Neural cell (in vitro differentiated cells): ENCODE measurements at regions not wholly inside any gene's neighbourhood (a gene's known extent, or its start where the extent isn't known, plus 50 kb on each side); places are given as distances from the start of the nearest gene placed in this dataset.

ENCODE experiments used
- H2AFZ ChIP-seq: fragments of 200-600, 300-800 bp; sonication (generic), shearing (Covaris generic); 2 replicates; pipeline ENCODE4 v1.6.0; 2014; ENCODE audit warnings: low read depth, mild to moderate bottlenecking, antibody characterized with exemption, low read length, moderate library complexity
- H3F3A ChIP-seq: fragments of 200-600 bp; shearing (Covaris generic); 2 replicates; pipeline ENCODE4 v1.6.1; 2016; ENCODE audit warnings: mild to moderate bottlenecking, moderate library complexity, mixed read lengths, antibody characterized with exemption, low read length; ENCODE audit not compliant: insufficient read depth, poor library complexity, severe bottlenecking
- H3K27ac ChIP-seq: fragments of 200-600, 300-800 bp; sonication (generic), shearing (Covaris generic); 2 replicates; pipeline ENCODE4 v1.5.1; 2014; ENCODE audit warnings: mild to moderate bottlenecking, low read length, moderate library complexity
- H3K27me3 ChIP-seq: fragments of 300-800, 200-600 bp; sonication (generic), shearing (Covaris generic); 2 replicates; pipeline ENCODE4 v1.6.0; 2014; ENCODE audit warnings: mild to moderate bottlenecking, low read depth, low read length, moderate library complexity; ENCODE audit not compliant: insufficient read depth
- H3K36me3 ChIP-seq: fragments of 300-800, 200-600 bp; sonication (generic), shearing (Covaris generic); 2 replicates; pipeline ENCODE4 v1.5.1; 2014; ENCODE audit warnings: mild to moderate bottlenecking, antibody characterized with exemption, low read length, moderate library complexity; ENCODE audit not compliant: insufficient read depth
- H3K4me2 ChIP-seq: fragments of 300-800, 200-600 bp; sonication (generic), shearing (Covaris generic); 2 replicates; pipeline ENCODE4 v1.6.0; 2014; ENCODE audit warnings: mild to moderate bottlenecking, low read length
- H3K4me3 ChIP-seq: fragments of 300-800, 200-600 bp; sonication (generic), shearing (Covaris generic); 2 replicates; pipeline ENCODE4 v1.5.1; 2014; ENCODE audit warnings: mild to moderate bottlenecking, low read length, moderate library complexity
- H3K79me2 ChIP-seq: fragments of 200-600 bp; shearing (Covaris generic); replicated peaks from 2 replicates; pipeline ENCODE4 v1.6.0; 2014; ENCODE audit warnings: mild to moderate bottlenecking, low read length, moderate library complexity; ENCODE audit not compliant: insufficient read depth
- H3K9ac ChIP-seq: fragments of 300-800, 200-600 bp; sonication (generic), shearing (Covaris generic); 2 replicates; pipeline ENCODE4 v1.6.1; 2016; ENCODE audit warnings: mild to moderate bottlenecking, low read length, mixed read lengths
- H3K9me2 ChIP-seq: fragments of 200-600 bp; shearing (Covaris generic); 2 replicates; pipeline ENCODE4 v1.6.1; 2016; ENCODE audit warnings: mild to moderate bottlenecking, low read length, mixed read lengths; ENCODE audit not compliant: insufficient read depth
- H3K9me3 ChIP-seq: fragments of 200-600, 300-800 bp; sonication (generic), shearing (Covaris generic); 2 replicates; pipeline ENCODE4 v1.6.1; 2016; ENCODE audit warnings: mild to moderate bottlenecking, mixed run types, low read length, moderate library complexity, mixed read lengths
- H4K20me1 ChIP-seq: fragments of 200-600 bp; shearing (Covaris generic); 2 replicates; pipeline ENCODE4 v1.6.1; 2016; ENCODE audit warnings: mild to moderate bottlenecking, mixed run types; ENCODE audit not compliant: insufficient read depth
- EP300 ChIP-seq: fragments of 450-650 bp; conservative IDR thresholded peaks from 2 replicates; pipeline ENCODE4 v1.6.1; 2014; ENCODE audit warnings: antibody characterized with exemption, mild to moderate bottlenecking, moderate library complexity; ENCODE audit not compliant: poor library complexity, severe bottlenecking
- EZH2 ChIP-seq: fragments of 200-600, 300-800 bp; shearing (Covaris generic), sonication (generic); IDR thresholded peaks from 2 replicates; pipeline ENCODE4 v1.6.1; 2014; ENCODE audit warnings: antibody characterized with exemption, low read length, borderline replicate concordance, mild to moderate bottlenecking; ENCODE audit not compliant: insufficient read depth, poor library complexity, severe bottlenecking
- MXI1 ChIP-seq: fragments of 450-650 bp; conservative IDR thresholded peaks from 2 replicates; pipeline ENCODE4 v1.6.1; 2014; ENCODE audit warnings: antibody characterized with exemption, mild to moderate bottlenecking; ENCODE audit not compliant: poor library complexity, severe bottlenecking
- POLR2AphosphoS5 ChIP-seq: IDR thresholded peaks from 2 replicates; pipeline ENCODE4 v1.6.1; 2012
- RAD21 ChIP-seq: fragments of 450-650 bp; conservative IDR thresholded peaks from 2 replicates; pipeline ENCODE4 v1.6.1; 2014; ENCODE audit warnings: antibody characterized with exemption, mild to moderate bottlenecking, moderate library complexity
- SMC3 ChIP-seq: fragments of 450-650 bp; conservative IDR thresholded peaks from 2 replicates; pipeline ENCODE4 v1.6.1; 2014; ENCODE audit warnings: antibody characterized with exemption, mild to moderate bottlenecking, moderate library complexity; ENCODE audit not compliant: poor library complexity
- TAF1 ChIP-seq: IDR thresholded peaks from 2 replicates; pipeline ENCODE4 v1.6.1; 2012; ENCODE audit warnings: low read depth
- TF ChIP-seq, protein P1 (sequence below): fragments of 450-650 bp; IDR thresholded peaks from 2 replicates; pipeline ENCODE4 v1.5.1; 2014; ENCODE audit warnings: antibody characterized with exemption, mild to moderate bottlenecking, moderate library complexity; ENCODE audit not compliant: poor library complexity, severe bottlenecking
- TF ChIP-seq, protein P2 (sequence below): IDR thresholded peaks from 2 replicates; pipeline ENCODE4 v1.6.1; 2012; ENCODE audit warnings: borderline replicate concordance

DNA sequence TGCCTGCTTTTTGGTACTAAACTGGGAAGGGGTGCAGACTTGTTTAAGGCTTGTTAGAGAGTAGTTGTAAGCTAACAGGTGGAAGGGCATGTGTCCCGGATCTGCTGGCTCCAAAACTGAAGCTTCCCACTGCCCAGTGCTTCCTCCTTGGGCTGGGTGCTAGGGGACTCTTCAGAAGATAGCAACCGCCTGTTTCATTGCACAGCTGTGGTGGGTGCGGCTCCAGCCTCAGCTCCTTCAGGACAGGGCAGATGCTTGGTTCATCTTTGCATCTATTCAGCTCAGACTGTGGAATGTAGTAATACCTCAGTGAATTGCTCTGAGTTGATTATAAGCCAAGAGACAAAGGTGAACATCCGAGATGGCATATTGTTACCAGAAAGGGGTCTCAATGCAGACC is 527.1 kb downstream of the TYW1 start:
- H3K4me2 ChIP-seq: no peak overlapping the region
- H4K20me1 ChIP-seq: no peaks in the 10 kb centered on the region
- H3K79me2 ChIP-seq: no peaks in the 10 kb centered on the region
- H3K9me2 ChIP-seq: no peaks in the 10 kb centered on the region
- no peak for TF ChIP-seq EP300
- TF ChIP-seq POLR2AphosphoS5: no peak
- no peak for TF ChIP-seq EZH2
- no peak for TF ChIP-seq TAF1
- no peak for TF ChIP-seq RAD21
- H2AFZ ChIP-seq: no peak overlapping the region
- no peak overlapping the region for H3K9ac ChIP-seq
- H3K27me3 ChIP-seq: no peaks in the 10 kb centered on the region
- H3F3A ChIP-seq: no peaks in the 10 kb centered on the region
- H3K27ac ChIP-seq: no peak overlapping the region
- no peak overlapping the region for H3K4me3 ChIP-seq
- H3K9me3 ChIP-seq: no peaks in the 10 kb centered on the region
- no peaks in the 10 kb centered on the region for H3K36me3 ChIP-seq

DNA sequence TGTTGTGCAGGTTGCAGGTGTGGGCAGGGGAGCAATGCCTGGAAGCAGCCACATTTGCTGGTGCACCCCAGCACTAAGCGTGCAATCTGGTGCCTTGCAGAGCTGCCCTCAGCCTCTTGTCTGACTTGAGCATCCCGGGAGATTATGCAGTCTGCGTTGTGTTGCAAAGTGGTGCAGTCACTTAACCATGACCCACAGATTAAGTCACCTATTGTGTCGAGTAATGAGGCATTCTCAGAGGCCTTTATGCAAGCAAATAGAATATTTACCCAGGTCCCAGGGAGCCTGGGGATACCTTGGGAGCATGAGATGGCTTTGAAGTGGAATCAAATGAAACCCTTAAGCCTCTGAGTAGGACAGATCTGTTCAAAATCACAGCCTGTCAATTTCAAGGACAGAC is 529.0 kb downstream of the TYW1 start:
- no peaks in the 10 kb centered on the region for H3K36me3 ChIP-seq
- no peaks in the 10 kb centered on the region for H3K9me3 ChIP-seq
- no peaks in the 10 kb centered on the region for H4K20me1 ChIP-seq
- no peak overlapping the region for H3K27ac ChIP-seq
- no peaks in the 10 kb centered on the region for H3K79me2 ChIP-seq
- TF ChIP-seq TAF1 (no peak), EP300 (no peak), EZH2 (no peak), POLR2AphosphoS5 (peak; percentile 28), RAD21 (no peak), SMC3 (no peak), MXI1 (no peak)
- TF ChIP-seq, protein P1, sequence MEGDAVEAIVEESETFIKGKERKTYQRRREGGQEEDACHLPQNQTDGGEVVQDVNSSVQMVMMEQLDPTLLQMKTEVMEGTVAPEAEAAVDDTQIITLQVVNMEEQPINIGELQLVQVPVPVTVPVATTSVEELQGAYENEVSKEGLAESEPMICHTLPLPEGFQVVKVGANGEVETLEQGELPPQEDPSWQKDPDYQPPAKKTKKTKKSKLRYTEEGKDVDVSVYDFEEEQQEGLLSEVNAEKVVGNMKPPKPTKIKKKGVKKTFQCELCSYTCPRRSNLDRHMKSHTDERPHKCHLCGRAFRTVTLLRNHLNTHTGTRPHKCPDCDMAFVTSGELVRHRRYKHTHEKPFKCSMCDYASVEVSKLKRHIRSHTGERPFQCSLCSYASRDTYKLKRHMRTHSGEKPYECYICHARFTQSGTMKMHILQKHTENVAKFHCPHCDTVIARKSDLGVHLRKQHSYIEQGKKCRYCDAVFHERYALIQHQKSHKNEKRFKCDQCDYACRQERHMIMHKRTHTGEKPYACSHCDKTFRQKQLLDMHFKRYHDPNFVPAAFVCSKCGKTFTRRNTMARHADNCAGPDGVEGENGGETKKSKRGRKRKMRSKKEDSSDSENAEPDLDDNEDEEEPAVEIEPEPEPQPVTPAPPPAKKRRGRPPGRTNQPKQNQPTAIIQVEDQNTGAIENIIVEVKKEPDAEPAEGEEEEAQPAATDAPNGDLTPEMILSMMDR: no peak
- no peaks in the 10 kb centered on the region for H3K27me3 ChIP-seq
- no peak overlapping the region for H3K4me3 ChIP-seq
- H3F3A ChIP-seq: no peaks in the 10 kb centered on the region
- no peaks in the 10 kb centered on the region for H3K9me2 ChIP-seq
- H3K9ac ChIP-seq: no peak overlapping the region
- no peak overlapping the region for H3K4me2 ChIP-seq
- no peak overlapping the region for H2AFZ ChIP-seq

DNA sequence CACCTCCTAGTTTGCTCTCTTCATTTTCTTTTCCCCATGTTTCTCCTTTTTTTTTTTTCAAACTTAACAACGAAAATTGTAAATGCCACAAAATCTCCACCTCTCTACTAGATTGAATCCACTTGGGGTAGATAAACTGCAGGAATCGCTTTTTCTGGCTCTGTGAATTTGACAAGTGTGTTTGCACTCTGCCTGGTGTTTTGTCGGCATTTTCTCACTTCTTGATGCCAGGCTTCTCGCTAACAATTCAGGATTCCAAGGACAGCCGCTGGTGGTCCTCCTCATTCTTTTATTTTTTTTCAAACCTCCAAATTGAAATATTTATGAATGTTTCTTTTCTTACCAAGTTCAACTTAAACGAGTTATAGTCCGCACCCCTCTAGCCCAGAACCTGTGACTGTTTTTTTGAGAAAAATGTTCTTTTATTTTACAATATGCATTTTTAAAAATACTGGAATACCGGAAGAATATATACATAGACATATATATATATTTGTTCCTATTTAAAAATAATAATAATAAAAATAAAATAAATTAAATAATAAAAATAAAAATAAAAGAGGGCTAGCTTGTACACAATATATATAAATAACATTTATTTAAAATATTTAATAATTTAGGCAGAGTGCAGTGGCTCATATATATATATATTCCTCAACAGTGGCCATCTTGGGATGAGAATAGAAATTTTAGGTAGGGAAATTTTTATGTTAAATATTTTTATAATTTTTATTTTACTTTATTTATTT is 538.8 kb downstream of the TYW1 start:
- no peaks in the 10 kb centered on the region for H3K36me3 ChIP-seq
- no peaks in the 10 kb centered on the region for H3K9me3 ChIP-seq
- H3K4me3 ChIP-seq: no peak overlapping the region
- no peak overlapping the region for H2AFZ ChIP-seq
- no peaks in the 10 kb centered on the region for H3K27me3 ChIP-seq
- H4K20me1 ChIP-seq: no peaks in the 10 kb centered on the region
- H3K27ac ChIP-seq: no peak overlapping the region
- H3F3A ChIP-seq: no peaks in the 10 kb centered on the region
- no peak overlapping the region for H3K9ac ChIP-seq
- no peak overlapping the region for H3K4me2 ChIP-seq
- no peaks in the 10 kb centered on the region for H3K79me2 ChIP-seq
- no peaks in the 10 kb centered on the region for H3K9me2 ChIP-seq
- TF ChIP-seq RAD21 (no peak), POLR2AphosphoS5 (no peak), EZH2 (no peak)
- TF ChIP-seq, protein P1: no peak
- TF ChIP-seq, protein P2, sequence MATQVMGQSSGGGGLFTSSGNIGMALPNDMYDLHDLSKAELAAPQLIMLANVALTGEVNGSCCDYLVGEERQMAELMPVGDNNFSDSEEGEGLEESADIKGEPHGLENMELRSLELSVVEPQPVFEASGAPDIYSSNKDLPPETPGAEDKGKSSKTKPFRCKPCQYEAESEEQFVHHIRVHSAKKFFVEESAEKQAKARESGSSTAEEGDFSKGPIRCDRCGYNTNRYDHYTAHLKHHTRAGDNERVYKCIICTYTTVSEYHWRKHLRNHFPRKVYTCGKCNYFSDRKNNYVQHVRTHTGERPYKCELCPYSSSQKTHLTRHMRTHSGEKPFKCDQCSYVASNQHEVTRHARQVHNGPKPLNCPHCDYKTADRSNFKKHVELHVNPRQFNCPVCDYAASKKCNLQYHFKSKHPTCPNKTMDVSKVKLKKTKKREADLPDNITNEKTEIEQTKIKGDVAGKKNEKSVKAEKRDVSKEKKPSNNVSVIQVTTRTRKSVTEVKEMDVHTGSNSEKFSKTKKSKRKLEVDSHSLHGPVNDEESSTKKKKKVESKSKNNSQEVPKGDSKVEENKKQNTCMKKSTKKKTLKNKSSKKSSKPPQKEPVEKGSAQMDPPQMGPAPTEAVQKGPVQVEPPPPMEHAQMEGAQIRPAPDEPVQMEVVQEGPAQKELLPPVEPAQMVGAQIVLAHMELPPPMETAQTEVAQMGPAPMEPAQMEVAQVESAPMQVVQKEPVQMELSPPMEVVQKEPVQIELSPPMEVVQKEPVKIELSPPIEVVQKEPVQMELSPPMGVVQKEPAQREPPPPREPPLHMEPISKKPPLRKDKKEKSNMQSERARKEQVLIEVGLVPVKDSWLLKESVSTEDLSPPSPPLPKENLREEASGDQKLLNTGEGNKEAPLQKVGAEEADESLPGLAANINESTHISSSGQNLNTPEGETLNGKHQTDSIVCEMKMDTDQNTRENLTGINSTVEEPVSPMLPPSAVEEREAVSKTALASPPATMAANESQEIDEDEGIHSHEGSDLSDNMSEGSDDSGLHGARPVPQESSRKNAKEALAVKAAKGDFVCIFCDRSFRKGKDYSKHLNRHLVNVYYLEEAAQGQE: no peak
